Neural crest cell (in vitro differentiated cells): ENCODE measurements at regions not wholly inside any gene's neighbourhood (a gene's known extent, or its start where the extent isn't known, plus 50 kb on each side); places are given as distances from the start of the nearest gene placed in this dataset.

Source experiments
- DNase-seq: peaks from one replicate; pipeline ENCODE4 v3.0.0; 2021; ENCODE audit warnings: low read depth, mixed read lengths, low spot score
- H3K27ac Mint-ChIP-seq: one replicate; pipeline ENCODE4 v1.8.0; 2021; ENCODE audit warnings: mild to moderate bottlenecking, mixed read lengths; ENCODE audit not compliant: unreplicated experiment
- H3K27me3 Mint-ChIP-seq: 2 replicates; pipeline ENCODE4 v1.8.0; 2021; ENCODE audit warnings: low read depth, mild to moderate bottlenecking, mixed read lengths
- H3K36me3 Mint-ChIP-seq: 2 replicates; pipeline ENCODE4 v1.8.0; 2021; ENCODE audit warnings: low read depth, mild to moderate bottlenecking, mixed read lengths
- H3K4me1 Mint-ChIP-seq: 2 replicates; pipeline ENCODE4 v1.8.0; 2021; ENCODE audit warnings: mixed read lengths
- H3K4me3 Mint-ChIP-seq: one replicate; pipeline ENCODE4 v1.8.0; 2021; ENCODE audit warnings: mild to moderate bottlenecking, mixed read lengths
- H3K9me3 Mint-ChIP-seq: 2 replicates; pipeline ENCODE4 v1.8.0; 2021; ENCODE audit warnings: mixed read lengths
- TF ChIP-seq, protein P1 (sequence below): fragments of 200-600 bp; sonication (generic); conservative IDR thresholded peaks from 2 replicates; pipeline ENCODE4 v1.5.0; 2021; ENCODE audit warnings: antibody characterized with exemption, mild to moderate bottlenecking

DNA sequence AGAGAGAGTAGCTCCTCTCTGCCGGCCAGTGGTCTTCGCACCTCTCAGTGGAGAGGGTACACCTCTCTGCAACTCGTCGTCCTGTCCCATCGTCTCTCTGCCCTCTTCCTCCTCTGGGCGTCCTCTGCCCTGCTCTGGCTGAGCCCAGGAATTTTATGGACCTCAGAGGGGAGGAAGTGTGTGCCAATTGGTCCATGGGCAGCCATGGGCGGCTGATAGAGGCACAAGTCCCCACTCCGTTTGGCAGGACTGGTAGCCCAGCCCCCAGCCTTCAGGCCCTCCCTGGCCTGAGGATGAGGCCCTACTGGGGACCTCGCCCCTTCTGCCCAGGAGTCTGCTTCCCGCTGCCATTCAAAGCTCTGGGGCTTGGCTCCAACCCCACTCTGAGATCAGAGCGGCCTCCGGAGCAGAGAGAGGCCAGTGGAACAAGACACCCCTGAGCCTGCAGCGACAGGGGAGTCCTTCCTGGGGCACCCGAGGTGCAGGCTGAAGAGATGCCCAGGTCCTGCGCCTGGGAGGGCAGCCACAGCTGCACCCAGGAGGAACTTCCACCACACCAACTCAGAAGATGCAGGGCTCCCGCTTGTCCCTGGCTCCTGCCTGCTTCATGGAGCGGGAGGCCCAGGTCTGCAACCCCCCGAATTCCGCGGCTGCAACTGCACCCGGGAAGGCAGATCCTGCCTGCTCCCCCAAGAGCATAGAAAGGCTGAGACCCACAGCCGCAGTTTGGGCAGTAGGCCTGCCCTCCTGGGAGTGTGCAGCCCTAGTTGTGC lies 659.9 kb downstream of the KCNT2 start:
- Mint-ChIP-seq H3K27ac (no peak overlapping the region), H3K36me3 (no peaks in the 10 kb centered on the region), H3K27me3 (no peaks in the 10 kb centered on the region), H3K4me3 (no peak overlapping the region), H3K4me1 (no peaks in the 10 kb centered on the region), H3K9me3 (no peaks in the 10 kb centered on the region)
- no peak for DNase-seq
- TF ChIP-seq, protein P1, sequence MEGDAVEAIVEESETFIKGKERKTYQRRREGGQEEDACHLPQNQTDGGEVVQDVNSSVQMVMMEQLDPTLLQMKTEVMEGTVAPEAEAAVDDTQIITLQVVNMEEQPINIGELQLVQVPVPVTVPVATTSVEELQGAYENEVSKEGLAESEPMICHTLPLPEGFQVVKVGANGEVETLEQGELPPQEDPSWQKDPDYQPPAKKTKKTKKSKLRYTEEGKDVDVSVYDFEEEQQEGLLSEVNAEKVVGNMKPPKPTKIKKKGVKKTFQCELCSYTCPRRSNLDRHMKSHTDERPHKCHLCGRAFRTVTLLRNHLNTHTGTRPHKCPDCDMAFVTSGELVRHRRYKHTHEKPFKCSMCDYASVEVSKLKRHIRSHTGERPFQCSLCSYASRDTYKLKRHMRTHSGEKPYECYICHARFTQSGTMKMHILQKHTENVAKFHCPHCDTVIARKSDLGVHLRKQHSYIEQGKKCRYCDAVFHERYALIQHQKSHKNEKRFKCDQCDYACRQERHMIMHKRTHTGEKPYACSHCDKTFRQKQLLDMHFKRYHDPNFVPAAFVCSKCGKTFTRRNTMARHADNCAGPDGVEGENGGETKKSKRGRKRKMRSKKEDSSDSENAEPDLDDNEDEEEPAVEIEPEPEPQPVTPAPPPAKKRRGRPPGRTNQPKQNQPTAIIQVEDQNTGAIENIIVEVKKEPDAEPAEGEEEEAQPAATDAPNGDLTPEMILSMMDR = no peak

DNA sequence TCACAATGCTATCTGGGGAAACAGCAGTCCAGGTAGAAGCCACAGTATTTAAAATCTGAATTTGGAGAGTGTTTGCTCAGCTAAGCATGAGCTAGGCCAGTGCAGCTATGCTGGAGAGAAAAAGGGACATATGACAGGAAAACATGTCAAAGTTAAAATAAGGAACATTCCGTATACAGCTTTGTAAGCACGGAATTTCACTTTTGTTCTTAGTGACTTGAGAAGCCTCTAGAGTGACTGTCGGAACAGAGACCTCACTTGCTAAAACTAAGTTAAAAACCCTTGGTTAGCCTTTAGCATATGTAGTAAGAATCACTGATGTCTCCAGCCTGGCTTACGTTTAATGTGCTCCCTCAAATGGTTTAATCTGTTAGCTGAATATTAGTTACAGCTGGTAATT lies 661.7 kb downstream of the KCNT2 start:
- H3K9me3 Mint-ChIP-seq = no peaks in the 10 kb centered on the region
- no peaks in the 10 kb centered on the region for H3K36me3 Mint-ChIP-seq
- H3K4me3 Mint-ChIP-seq = no peak overlapping the region
- H3K27me3 Mint-ChIP-seq = no peaks in the 10 kb centered on the region
- TF ChIP-seq, protein P1 = no peak
- H3K4me1 Mint-ChIP-seq = no peaks in the 10 kb centered on the region
- no peak for DNase-seq
- H3K27ac Mint-ChIP-seq = no peak overlapping the region

DNA sequence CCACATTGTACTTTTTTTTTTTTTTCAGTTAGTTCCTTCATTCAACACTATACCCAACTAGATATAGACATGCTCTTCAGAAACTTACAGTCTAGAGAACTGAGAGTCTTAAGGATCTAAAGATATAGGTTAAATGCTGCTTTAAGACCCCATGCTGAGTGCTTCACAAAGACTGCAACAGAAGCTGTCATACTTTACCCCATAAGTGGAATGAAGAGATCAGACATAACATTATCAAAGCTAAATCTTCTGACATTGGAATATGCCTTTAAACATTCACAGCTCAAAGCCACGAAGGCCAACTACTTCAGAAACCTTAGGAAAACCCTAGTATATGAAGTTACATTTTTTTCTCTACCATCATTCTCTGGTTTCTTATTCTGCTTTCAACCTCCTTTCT lies 666.4 kb downstream of the KCNT2 start:
- Mint-ChIP-seq H3K27ac (no peak overlapping the region), H3K4me3 (no peak overlapping the region), H3K36me3 (no peaks in the 10 kb centered on the region), H3K27me3 (no peaks in the 10 kb centered on the region), H3K9me3 (no peaks in the 10 kb centered on the region), H3K4me1 (no peaks in the 10 kb centered on the region)
- TF ChIP-seq, protein P1 = no peak
- DNase-seq = no peak

DNA sequence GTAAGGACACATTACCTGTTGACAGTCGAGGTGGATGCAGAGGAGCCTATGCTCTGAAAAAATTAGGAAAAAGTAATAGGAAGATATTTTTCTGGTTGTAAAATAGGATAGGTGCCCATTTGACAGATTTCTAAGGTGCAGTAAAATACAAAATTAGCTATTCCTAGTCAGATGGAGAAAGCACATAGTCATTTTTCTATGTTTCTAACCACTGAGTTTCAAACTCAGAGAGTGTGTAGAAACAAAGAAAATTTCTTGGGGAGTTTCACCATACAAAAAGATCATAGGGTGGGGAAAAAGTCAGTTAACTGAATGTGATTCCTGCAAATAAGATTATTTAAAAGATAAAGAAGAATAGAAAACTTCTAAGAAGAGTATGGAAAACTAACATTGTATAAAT lies 666.9 kb downstream of the KCNT2 start:
- Mint-ChIP-seq H3K36me3 (no peaks in the 10 kb centered on the region), H3K4me3 (no peak overlapping the region), H3K4me1 (no peaks in the 10 kb centered on the region), H3K27me3 (no peaks in the 10 kb centered on the region), H3K27ac (no peak overlapping the region), H3K9me3 (no peaks in the 10 kb centered on the region)
- no peak for DNase-seq
- TF ChIP-seq, protein P1 = no peak

DNA sequence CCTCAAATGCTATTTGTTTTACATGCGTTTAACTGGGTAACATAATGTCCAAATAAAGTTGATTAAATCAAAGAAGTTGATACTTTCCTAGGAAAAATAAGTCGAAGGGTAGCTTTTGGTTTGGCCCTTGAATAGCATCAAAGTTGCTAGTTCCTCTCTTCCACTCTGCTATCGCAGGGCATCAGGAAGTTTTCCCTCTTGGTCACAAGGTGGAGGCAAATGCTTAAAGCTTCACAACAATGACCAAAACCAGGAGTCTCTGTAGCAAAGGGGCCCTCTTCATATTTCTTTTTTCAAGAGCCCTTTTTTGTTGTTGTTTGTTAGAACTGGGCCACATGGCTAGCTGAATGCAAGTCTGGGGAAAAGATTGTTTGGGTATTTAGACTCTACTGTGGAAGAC lies 668.4 kb downstream of the KCNT2 start:
- TF ChIP-seq, protein P1 = peak; percentile 49
- Mint-ChIP-seq H3K4me1 (no peaks in the 10 kb centered on the region), H3K9me3 (no peaks in the 10 kb centered on the region), H3K4me3 (no peak overlapping the region), H3K27me3 (no peaks in the 10 kb centered on the region), H3K27ac (no peak overlapping the region), H3K36me3 (no peaks in the 10 kb centered on the region)
- no peak for DNase-seq
